ENCODE measurements at regions not wholly inside any gene's neighbourhood (a gene's known extent, or its start where the extent isn't known, plus 50 kb on each side); places are given as distances from the start of the nearest gene placed in this dataset.

GRCh38 chr13:40083841-40084240, 428.4 kb downstream of the COG6 start:
- Histone ChIP-seq H3K9me3 (no peaks in the 10 kb centered on the region), H3K36me3 (ENCODE audit: low read depth) (no peaks in the 10 kb centered on the region), H3K4me1 (ENCODE audit: low read depth) (no peaks in the 10 kb centered on the region), H3K4me3 (no peak overlapping the region)
- TF ChIP-seq CTCF (IDR thresholded peaks at IDR 0.05): no peak
- DNase-seq: no peak
- intact Hi-C loops (cut with DNase I, micrococcal nuclease): no loop called here
- peak; percentile 86 for ATAC-seq

- Histone ChIP-seq H3K4me1 (ENCODE audit: low read depth) (no peaks in the 10 kb centered on the region), H3K4me3 (no peak overlapping the region), H3K36me3 (ENCODE audit: low read depth) (no peaks in the 10 kb centered on the region), H3K9me3 (no peaks in the 10 kb centered on the region)
- intact Hi-C loops (cut with DNase I, micrococcal nuclease): no loop called here
- TF ChIP-seq CTCF (IDR thresholded peaks at IDR 0.05): no peak
- no peak for DNase-seq
- no peak for ATAC-seq
Measured at GRCh38 chr13:40084934-40085333, 429.5 kb downstream of the COG6 start.

GRCh38 chr13:40087091-40088002, 431.9 kb downstream of the COG6 start:
- DNase-seq (no peak), ATAC-seq (no peak)
- Histone ChIP-seq H3K36me3 (ENCODE audit: low read depth) (no peaks in the 10 kb centered on the region), H3K4me3 (no peak overlapping the region), H3K9me3 (no peaks in the 10 kb centered on the region), H3K4me1 (ENCODE audit: low read depth) (no peaks in the 10 kb centered on the region)
- TF ChIP-seq CTCF (IDR thresholded peaks at IDR 0.05): no peak
- intact Hi-C loops (cut with DNase I, micrococcal nuclease): no loop called here

GRCh38 chr13:40094056-40094455, 438.6 kb downstream of the COG6 start:
- Histone ChIP-seq H3K4me1 (ENCODE audit: low read depth) (peaks cover 9% of the 10 kb centered on the region), H3K36me3 (ENCODE audit: low read depth) (no peaks in the 10 kb centered on the region), H3K4me3 (no peak overlapping the region), H3K9me3 (no peaks in the 10 kb centered on the region)
- DNase-seq (peak in 1 of 3 donors; percentile 47), ATAC-seq (peak; percentile 94)
- no peak for TF ChIP-seq CTCF (IDR thresholded peaks at IDR 0.05)
- intact Hi-C loops (cut with DNase I, micrococcal nuclease): no loop called here

- DNase-seq (no peak), ATAC-seq (no peak)
- peaks cover 9% of the 10 kb centered on the region for H3K4me1 ChIP-seq (ENCODE audit: low read depth)
- no peaks in the 10 kb centered on the region for H3K9me3 ChIP-seq
- no peak for TF ChIP-seq CTCF (IDR thresholded peaks at IDR 0.05)
- intact Hi-C loops (cut with DNase I, micrococcal nuclease): no loop called here
- H3K36me3 ChIP-seq (ENCODE audit: low read depth): no peaks in the 10 kb centered on the region
- H3K4me3 ChIP-seq: no peak overlapping the region
Measured at GRCh38 chr13:40095695-40096356, 440.4 kb downstream of the COG6 start.

Data from mucosa of descending colon (tissue), 3 donors.